EL (cell line): ENCODE measurements at regions not wholly inside any gene's neighbourhood (a gene's known extent, or its start where the extent isn't known, plus 50 kb on each side); places are given as distances from the start of the nearest gene placed in this dataset.
"Not testable (repeated sequence)": the region's sequence is repeated elsewhere in the genome, so short reads cannot be mapped to it uniquely, and the experiment has no call there.

Experiments used
- DNase-seq: peaks from one replicate; pipeline ENCODE4 v3.0.0-alpha.2; 2016

GRCh38 chr5:99879791-99880511 is 655.2 kb upstream of the FAM174A start:
- no peak for DNase-seq

GRCh38 chr5:99878830-99879229 is 656.3 kb upstream of the FAM174A start:
- no peak for DNase-seq

GRCh38 chr5:99866740-99867139 is 668.4 kb upstream of the FAM174A start:
- DNase-seq, result no peak

- no peak for DNase-seq
Observed at GRCh38 chr5:99865159-99865558, 670.0 kb upstream of the FAM174A start.

- no peak for DNase-seq
Observed at GRCh38 chr5:99835791-99836190, 699.4 kb upstream of the FAM174A start.

GRCh38 chr5:99827136-99827535 is 708.0 kb upstream of the FAM174A start:
- no peak for DNase-seq

- no peak for DNase-seq
Observed at GRCh38 chr5:99817796-99818195, 717.4 kb upstream of the FAM174A start.

GRCh38 chr5:99814321-99815063 is 720.7 kb upstream of the FAM174A start:
- no peak for DNase-seq

- DNase-seq, result no peak
Observed at GRCh38 chr5:99808657-99809230, 726.4 kb upstream of the FAM174A start.

GRCh38 chr5:99807346-99807745 is 727.8 kb upstream of the FAM174A start:
- no peak for DNase-seq

- no peak for DNase-seq
Observed at GRCh38 chr5:99795031-99795430, 740.1 kb upstream of the FAM174A start.

GRCh38 chr5:99788482-99788881 is 746.7 kb upstream of the FAM174A start:
- no peak for DNase-seq

GRCh38 chr5:99775189-99775588 is 760.0 kb upstream of the FAM174A start:
- DNase-seq, result no peak

- DNase-seq, result no peak
Observed at GRCh38 chr5:99773290-99773689, 761.9 kb upstream of the FAM174A start.

- no peak for DNase-seq
Observed at GRCh38 chr5:99771296-99771695, 763.9 kb upstream of the FAM174A start.

- DNase-seq, result no peak
Observed at GRCh38 chr5:99765011-99765410, 770.2 kb upstream of the FAM174A start.

GRCh38 chr5:99763021-99763774 is 772.0 kb upstream of the FAM174A start:
- no peak for DNase-seq

GRCh38 chr5:99747342-99747741 is 787.8 kb upstream of the FAM174A start:
- no peak for DNase-seq

- DNase-seq, result not testable (repeated sequence)
Observed at GRCh38 chr5:99733146-99733545, 802.0 kb upstream of the FAM174A start.

- not testable (repeated sequence) for DNase-seq
Observed at GRCh38 chr5:99730653-99731052, 801.8 kb upstream of the CHD1 start.

- no peak for DNase-seq
Observed at GRCh38 chr5:99724732-99725290, 796.0 kb upstream of the CHD1 start.

GRCh38 chr5:99721506-99721905 is 792.7 kb upstream of the CHD1 start:
- no peak for DNase-seq

GRCh38 chr5:99715921-99716320 is 787.1 kb upstream of the CHD1 start:
- DNase-seq, result no peak
